GM23248 (cell line): ENCODE measurements at regions not wholly inside any gene's neighbourhood (a gene's known extent, or its start where the extent isn't known, plus 50 kb on each side); places are given as distances from the start of the nearest gene placed in this dataset.

Source experiments
- DNase-seq: peaks from one replicate; pipeline ENCODE4 v3.0.0-alpha.2; 2015
- H2AFZ ChIP-seq: fragments of 200-600 bp; sonication (generic); 2 replicates; pipeline ENCODE4 v1.6.1; 2016; ENCODE audit warnings: antibody characterized with exemption
- H3F3A ChIP-seq: fragments of 200-600 bp; sonication (generic); 2 replicates; pipeline ENCODE4 v1.6.1; 2016; ENCODE audit warnings: mild to moderate bottlenecking, antibody characterized with exemption, mixed run types; ENCODE audit not compliant: insufficient read depth
- H3K27ac ChIP-seq: fragments of 200-600 bp; sonication (generic); 2 replicates; pipeline ENCODE4 v1.5.1; 2016; ENCODE audit warnings: mild to moderate bottlenecking
- H3K27me3 ChIP-seq: fragments of 200-600 bp; sonication (generic); replicated peaks from 2 replicates; pipeline ENCODE4 v1.6.1; 2016; ENCODE audit warnings: mild to moderate bottlenecking; ENCODE audit not compliant: insufficient read depth
- H3K36me3 ChIP-seq: fragments of 200-600 bp; sonication (generic); 2 replicates; pipeline ENCODE4 v1.6.1; 2016; ENCODE audit warnings: low read depth, mild to moderate bottlenecking
- H3K4me1 ChIP-seq: fragments of 200-600 bp; sonication (generic); 2 replicates; pipeline ENCODE4 v1.6.1; 2016; ENCODE audit warnings: mild to moderate bottlenecking; ENCODE audit not compliant: insufficient read depth
- H3K4me2 ChIP-seq: fragments of 200-600 bp; sonication (generic); one replicate; pipeline ENCODE4 v1.6.1; 2016; ENCODE audit warnings: mild to moderate bottlenecking; ENCODE audit not compliant: unreplicated experiment
- H3K4me3 ChIP-seq: fragments of 200-600 bp; sonication (generic); 2 replicates; pipeline ENCODE4 v1.5.1; 2016; ENCODE audit warnings: mild to moderate bottlenecking
- H3K79me2 ChIP-seq: fragments of 200-600 bp; sonication (generic); 2 replicates; pipeline ENCODE4 v1.6.1; 2016; ENCODE audit warnings: mild to moderate bottlenecking; ENCODE audit not compliant: insufficient read depth
- H3K9ac ChIP-seq: fragments of 200-600 bp; sonication (generic); 2 replicates; pipeline ENCODE4 v1.6.1; 2016; ENCODE audit warnings: mild to moderate bottlenecking
- H3K9me2 ChIP-seq: fragments of 200-600 bp; sonication (generic); 2 replicates; pipeline ENCODE4 v1.6.1; 2016; ENCODE audit warnings: mixed run types, mild to moderate bottlenecking, moderate library complexity; ENCODE audit not compliant: insufficient read depth
- H3K9me3 ChIP-seq: fragments of 200-600 bp; sonication (generic); one replicate; pipeline ENCODE4 v1.6.1; 2017; ENCODE audit warnings: low read depth
- H4K20me1 ChIP-seq: fragments of 200-600 bp; sonication (generic); 2 replicates; pipeline ENCODE4 v1.6.0; 2016; ENCODE audit not compliant: insufficient read depth
- EZH2 ChIP-seq: fragments of 200-600 bp; sonication (generic); IDR thresholded peaks from 2 replicates; pipeline ENCODE4 v1.6.1; 2018; ENCODE audit warnings: antibody characterized with exemption, mild to moderate bottlenecking; ENCODE audit not compliant: insufficient read depth, poor library complexity, severe bottlenecking
- EZH2phosphoT487 ChIP-seq: fragments of 200-600 bp; sonication (generic); IDR thresholded peaks from 2 replicates; pipeline ENCODE4 v1.6.1; 2018; ENCODE audit warnings: antibody characterized with exemption, moderate library complexity, mild to moderate bottlenecking, low read depth; ENCODE audit not compliant: insufficient read depth
- WGBS, 2 experiments: methylation state at CpG; one replicate each; pipeline ENCODE4 v1.1.6; 2015 to 2017; ENCODE audit warnings: low lambda C conversion rate in 2 of 2, low coverage in 1 of 2; ENCODE audit errors: missing lambda C conversion rate in 2 of 2; 5-methylcytosine and 5-hydroxymethylcytosine counted together
- in situ Hi-C: fragments of 300-500 bp; cut with MboI; formaldehyde crosslinking; loops from 2 replicates; pipeline ENCODE4 v1.15.0; 2020

DNA sequence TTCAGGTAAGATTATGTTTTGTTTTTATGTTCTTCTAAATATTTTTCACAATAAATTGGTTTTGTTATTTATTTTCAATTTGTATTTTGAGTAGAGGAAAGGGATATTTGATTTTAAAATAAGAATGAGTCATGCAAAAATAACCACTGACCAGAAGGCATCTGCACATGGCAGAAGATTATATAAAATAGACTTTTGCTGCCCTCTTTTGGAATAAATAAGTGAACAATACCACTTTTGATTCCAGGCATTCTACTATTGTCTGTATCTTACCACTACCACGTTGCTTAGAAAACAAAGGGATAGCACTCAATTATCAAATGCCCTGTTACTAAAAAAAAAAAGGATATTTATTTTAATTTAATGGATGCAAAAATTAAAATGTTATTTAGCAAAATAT, 227.3 kb upstream of the ITGA1 start:
- H3K27me3 ChIP-seq = no peaks in the 10 kb centered on the region
- WGBS, 2 experiments = 0% methylated on average over 1 of the region's 1 CpG
- DNase-seq = peak; percentile 29
- no peaks in the 10 kb centered on the region for H3F3A ChIP-seq
- H3K9me2 ChIP-seq = no peaks in the 10 kb centered on the region
- H3K4me2 ChIP-seq = no peak overlapping the region
- H3K4me3 ChIP-seq = no peak overlapping the region
- no peak overlapping the region for H3K27ac ChIP-seq
- no peaks in the 10 kb centered on the region for H4K20me1 ChIP-seq
- no peaks in the 10 kb centered on the region for H3K9me3 ChIP-seq
- H3K4me1 ChIP-seq = no peaks in the 10 kb centered on the region
- H2AFZ ChIP-seq = no peak overlapping the region
- in situ Hi-C loops = no loop called here
- no peaks in the 10 kb centered on the region for H3K36me3 ChIP-seq
- H3K9ac ChIP-seq = no peak overlapping the region
- no peak for TF ChIP-seq EZH2phosphoT487
- TF ChIP-seq EZH2 = no peak
- no peaks in the 10 kb centered on the region for H3K79me2 ChIP-seq

- Histone ChIP-seq H3K79me2 (no peaks in the 10 kb centered on the region), H3K36me3 (no peaks in the 10 kb centered on the region), H3F3A (no peaks in the 10 kb centered on the region), H4K20me1 (no peaks in the 10 kb centered on the region), H2AFZ (no peak overlapping the region), H3K9me3 (no peaks in the 10 kb centered on the region), H3K4me3 (no peak overlapping the region), H3K4me2 (no peak overlapping the region), H3K9ac (no peak overlapping the region), H3K4me1 (no peaks in the 10 kb centered on the region), H3K9me2 (no peaks in the 10 kb centered on the region), H3K27me3 (no peaks in the 10 kb centered on the region), H3K27ac (no peak overlapping the region)
- no peak for TF ChIP-seq EZH2phosphoT487
- TF ChIP-seq EZH2 = no peak
- no peak for DNase-seq
- in situ Hi-C loops = no loop called here
- 14 to 19% methylated on average over 1 of the region's 1 CpG for WGBS, 2 experiments
These were observed 225.2 kb upstream of the ITGA1 start for GRCh38 chr5:52562473-52562872.

GRCh38 chr5:52564587-52564986, 223.1 kb upstream of the ITGA1 start:
- no peak for DNase-seq
- no peak overlapping the region for H2AFZ ChIP-seq
- H3K4me3 ChIP-seq = no peak overlapping the region
- H3K9ac ChIP-seq = no peak overlapping the region
- no peaks in the 10 kb centered on the region for H3K79me2 ChIP-seq
- H3K4me2 ChIP-seq = no peak overlapping the region
- TF ChIP-seq EZH2 (no peak), EZH2phosphoT487 (no peak)
- H3K36me3 ChIP-seq = no peaks in the 10 kb centered on the region
- H4K20me1 ChIP-seq = no peaks in the 10 kb centered on the region
- no peaks in the 10 kb centered on the region for H3K9me3 ChIP-seq
- in situ Hi-C loops = no loop called here
- H3K9me2 ChIP-seq = no peaks in the 10 kb centered on the region
- no peak overlapping the region for H3K27ac ChIP-seq
- no peaks in the 10 kb centered on the region for H3F3A ChIP-seq
- H3K27me3 ChIP-seq = no peaks in the 10 kb centered on the region
- no peaks in the 10 kb centered on the region for H3K4me1 ChIP-seq

DNA sequence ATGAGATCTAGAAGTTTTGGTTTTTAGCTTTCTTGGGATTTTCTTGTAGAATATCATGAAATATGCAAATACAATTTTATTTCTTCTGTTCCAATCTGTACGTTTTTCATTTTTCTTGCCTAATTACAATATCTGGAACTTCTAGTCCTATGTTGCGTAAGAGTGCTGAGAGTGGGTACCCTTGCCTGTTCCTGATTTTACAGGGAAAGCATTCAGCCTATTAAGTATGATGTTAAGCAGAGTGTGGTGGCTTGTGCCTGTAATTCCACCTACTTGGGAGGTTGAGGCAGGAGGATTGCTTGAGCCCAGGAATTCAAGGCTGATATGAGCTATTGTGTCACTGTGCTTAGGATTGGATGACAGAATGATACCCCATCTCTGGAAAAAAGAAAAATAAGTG, 210.2 kb upstream of the ITGA1 start:
- no peak for DNase-seq
- H3K9me3 ChIP-seq = no peaks in the 10 kb centered on the region
- H3K27ac ChIP-seq = no peak overlapping the region
- no peaks in the 10 kb centered on the region for H3K4me1 ChIP-seq
- H3K36me3 ChIP-seq = no peaks in the 10 kb centered on the region
- no peaks in the 10 kb centered on the region; the same call in 1 of the 2 replicates for H3K27me3 ChIP-seq
- in situ Hi-C loops = no loop called here
- WGBS, 2 experiments = 24 to 29% methylated on average over 2 of the region's 2 CpGs
- H3F3A ChIP-seq = no peaks in the 10 kb centered on the region
- H4K20me1 ChIP-seq = no peaks in the 10 kb centered on the region
- TF ChIP-seq EZH2 (no peak), EZH2phosphoT487 (no peak)
- no peak overlapping the region for H3K4me3 ChIP-seq
- no peaks in the 10 kb centered on the region for H3K9me2 ChIP-seq
- no peak overlapping the region for H3K4me2 ChIP-seq
- H3K9ac ChIP-seq = no peak overlapping the region
- no peak overlapping the region for H2AFZ ChIP-seq
- no peaks in the 10 kb centered on the region for H3K79me2 ChIP-seq

DNA sequence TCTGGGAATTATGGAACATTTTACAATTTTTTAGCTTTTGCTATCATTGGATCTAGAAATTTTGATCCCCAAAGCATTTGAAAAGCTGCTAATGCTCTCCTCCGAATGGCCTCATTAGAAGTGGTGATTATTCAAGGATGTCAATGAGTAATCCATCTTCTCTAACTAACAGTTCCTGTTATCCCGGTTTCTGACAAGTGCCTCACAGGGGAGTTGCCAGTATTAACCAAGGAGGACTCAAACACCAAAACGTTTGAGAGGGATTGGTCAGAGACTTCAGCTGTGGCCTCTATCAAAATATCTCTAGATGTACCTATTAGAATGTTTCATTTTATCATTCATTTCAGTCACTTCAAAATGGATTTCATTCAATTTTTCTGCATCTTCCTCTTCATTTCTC, 208.3 kb upstream of the ITGA1 start:
- Histone ChIP-seq H4K20me1 (no peaks in the 10 kb centered on the region), H3K9ac (no peak overlapping the region), H3K36me3 (no peaks in the 10 kb centered on the region), H3K9me2 (no peaks in the 10 kb centered on the region), H3K4me2 (no peak overlapping the region), H3F3A (no peaks in the 10 kb centered on the region), H3K27me3 (no peaks in the 10 kb centered on the region), H3K4me1 (no peaks in the 10 kb centered on the region), H3K27ac (no peak overlapping the region), H3K79me2 (no peaks in the 10 kb centered on the region), H3K9me3 (no peaks in the 10 kb centered on the region), H3K4me3 (no peak overlapping the region), H2AFZ (no peak overlapping the region)
- 1 to 3% methylated on average over 3 of the region's 3 CpGs for WGBS, 2 experiments
- TF ChIP-seq EZH2 (no peak), EZH2phosphoT487 (no peak)
- in situ Hi-C loops = no loop called here
- DNase-seq = no peak
